ENCODE measurements at regions not wholly inside any gene's neighbourhood (a gene's known extent, or its start where the extent isn't known, plus 50 kb on each side); places are given as distances from the start of the nearest gene placed in this dataset.
A peak's percentile ranks its signal among the peaks of the same experiment; 100 is the strongest.
"Not testable (repeated sequence)": the region's sequence is repeated elsewhere in the genome, so short reads cannot be mapped to it uniquely, and the experiment has no call there.

DNA sequence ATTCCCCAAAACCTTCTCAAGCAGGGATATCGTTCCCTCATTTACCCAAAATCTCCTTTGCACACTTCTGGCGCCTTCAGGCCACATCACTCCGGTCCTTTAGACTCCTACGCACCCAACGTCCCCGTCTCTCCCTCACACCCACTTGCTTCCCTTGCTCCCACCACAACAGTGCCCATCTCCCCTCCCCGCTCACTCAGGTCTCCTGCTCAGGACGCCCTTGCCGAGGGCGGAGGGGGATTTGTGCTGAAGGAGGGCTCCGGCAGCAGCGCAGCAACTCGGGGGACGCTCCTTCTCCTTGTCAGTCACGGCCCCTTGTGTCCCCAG is 71.6 kb downstream of the PCMTD2 start:
- not testable (repeated sequence) for H3K4me1 Mint-ChIP-seq; H3K36me3 Mint-ChIP-seq; H3K4me3 Mint-ChIP-seq; H3K27ac Mint-ChIP-seq; H3K9me3 Mint-ChIP-seq; ATAC-seq (replicated peaks); DNase-seq
- peaks cover 14 to 59% of the 10 kb centered on the region in 2 donors for H3K27me3 Mint-ChIP-seq

GRCh38 chr20:64327550-64328317 is 72.2 kb downstream of the PCMTD2 start:
- not testable (repeated sequence) for H3K4me3 Mint-ChIP-seq, H3K4me1 Mint-ChIP-seq, DNase-seq, H3K9me3 Mint-ChIP-seq, H3K27ac Mint-ChIP-seq, H3K36me3 Mint-ChIP-seq
- ATAC-seq (replicated peaks): peak; percentile 67 to 84
- H3K27me3 Mint-ChIP-seq: peaks cover 16 to 59% of the 10 kb centered on the region in 2 donors

- not testable (repeated sequence) for H3K36me3 Mint-ChIP-seq; H3K27ac Mint-ChIP-seq; H3K4me1 Mint-ChIP-seq; H3K4me3 Mint-ChIP-seq; DNase-seq; H3K9me3 Mint-ChIP-seq; ATAC-seq (replicated peaks)
- H3K27me3 Mint-ChIP-seq: peaks cover 25 to 64% of the 10 kb centered on the region in 2 donors
Observed at GRCh38 chr20:64328595-64329250, 73.2 kb downstream of the PCMTD2 start.

GRCh38 chr20:64332627-64333026 is 77.1 kb downstream of the PCMTD2 start:
- H3K36me3 Mint-ChIP-seq; ATAC-seq (replicated peaks); DNase-seq; H3K27ac Mint-ChIP-seq; H3K4me3 Mint-ChIP-seq; H3K9me3 Mint-ChIP-seq; H3K4me1 Mint-ChIP-seq: not testable (repeated sequence)
- peaks cover 28 to 47% of the 10 kb centered on the region in 2 donors for H3K27me3 Mint-ChIP-seq
